GM21737 (cell line): ENCODE measurements at regions not wholly inside any gene's neighbourhood (a gene's known extent, or its start where the extent isn't known, plus 50 kb on each side); places are given as distances from the start of the nearest gene placed in this dataset.
"Not testable (repeated sequence)": the region's sequence is repeated elsewhere in the genome, so short reads cannot be mapped to it uniquely, and the experiment has no call there.

Experiments
- ATAC-seq: cut with Tn5 transposase; IDR thresholded peaks from one replicate; pipeline ENCODE4 v1.9.1; 2021; ENCODE audit warnings: mild to moderate bottlenecking, moderate library complexity; ENCODE audit not compliant: unreplicated experiment

- no peak for ATAC-seq
These were observed 126.1 kb downstream of the MYCN start for GRCh38 chr2:16066261-16067036.

GRCh38 chr2:16065272-16066069, 125.1 kb downstream of the MYCN start:
- not testable (repeated sequence) for ATAC-seq

- ATAC-seq = no peak
These were observed 124.4 kb downstream of the MYCN start for GRCh38 chr2:16064745-16065144.

- ATAC-seq = no peak
These were observed 123.7 kb downstream of the MYCN start for GRCh38 chr2:16063955-16064633.

GRCh38 chr2:16063251-16063850, 123.0 kb downstream of the MYCN start:
- ATAC-seq = no peak

- no peak for ATAC-seq
These were observed 122.3 kb downstream of the MYCN start for GRCh38 chr2:16062471-16063250.

- ATAC-seq = no peak
These were observed 121.3 kb downstream of the MYCN start for GRCh38 chr2:16061441-16062217.

GRCh38 chr2:16060936-16061338, 120.6 kb downstream of the MYCN start:
- no peak for ATAC-seq

GRCh38 chr2:16060125-16060935, 120.0 kb downstream of the MYCN start:
- ATAC-seq = no peak

- ATAC-seq = no peak
These were observed 119.2 kb downstream of the MYCN start for GRCh38 chr2:16059393-16060016.

- ATAC-seq = no peak
These were observed 118.5 kb downstream of the MYCN start for GRCh38 chr2:16058747-16059358.

- ATAC-seq = no peak
These were observed 117.9 kb downstream of the MYCN start for GRCh38 chr2:16058256-16058655.

GRCh38 chr2:16057661-16058060, 117.3 kb downstream of the MYCN start:
- ATAC-seq = no peak

- peak; percentile 97 for ATAC-seq
These were observed 115.7 kb downstream of the MYCN start for GRCh38 chr2:16055848-16056580.

GRCh38 chr2:16053437-16054257, 113.3 kb downstream of the MYCN start:
- no peak for ATAC-seq

GRCh38 chr2:16052571-16053052, 112.3 kb downstream of the MYCN start:
- not testable (repeated sequence) for ATAC-seq
